ENCODE measurements at regions not wholly inside any gene's neighbourhood (a gene's known extent, or its start where the extent isn't known, plus 50 kb on each side); places are given as distances from the start of the nearest gene placed in this dataset.

DNA sequence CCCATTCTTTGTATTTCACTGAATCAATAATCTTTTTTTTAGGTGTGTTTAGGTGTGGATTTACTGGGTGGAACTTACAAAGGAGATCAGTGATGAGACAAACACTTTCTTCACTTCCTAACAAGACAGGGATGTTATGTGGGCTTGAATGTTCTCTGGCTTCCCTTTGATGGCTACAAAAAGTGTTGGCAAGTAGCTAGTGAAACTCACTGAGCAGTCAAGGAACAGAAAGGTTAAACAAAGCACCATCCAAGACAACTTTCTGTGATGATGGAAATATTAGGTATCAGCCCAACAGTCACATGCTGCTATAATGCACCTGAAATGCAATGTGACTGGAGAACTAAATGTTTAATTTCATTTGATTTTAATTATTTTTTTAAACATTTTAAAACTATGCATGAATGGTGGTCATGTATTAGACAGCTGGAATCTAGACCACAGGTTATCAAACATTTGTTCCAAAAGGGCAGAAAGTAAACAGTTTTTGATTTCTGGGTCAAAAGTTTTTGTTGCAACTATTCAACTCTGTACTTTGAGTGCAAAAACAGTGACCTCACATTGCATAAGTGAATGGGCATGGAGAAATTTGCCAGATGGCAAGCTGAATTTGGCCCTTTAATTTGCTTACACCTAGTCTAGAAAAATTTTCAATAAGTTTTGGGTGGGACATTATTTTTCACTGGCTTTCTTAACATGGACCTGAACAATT is 1272.7 kb upstream of the TMEFF2 start:
- TF ChIP-seq, protein P1, sequence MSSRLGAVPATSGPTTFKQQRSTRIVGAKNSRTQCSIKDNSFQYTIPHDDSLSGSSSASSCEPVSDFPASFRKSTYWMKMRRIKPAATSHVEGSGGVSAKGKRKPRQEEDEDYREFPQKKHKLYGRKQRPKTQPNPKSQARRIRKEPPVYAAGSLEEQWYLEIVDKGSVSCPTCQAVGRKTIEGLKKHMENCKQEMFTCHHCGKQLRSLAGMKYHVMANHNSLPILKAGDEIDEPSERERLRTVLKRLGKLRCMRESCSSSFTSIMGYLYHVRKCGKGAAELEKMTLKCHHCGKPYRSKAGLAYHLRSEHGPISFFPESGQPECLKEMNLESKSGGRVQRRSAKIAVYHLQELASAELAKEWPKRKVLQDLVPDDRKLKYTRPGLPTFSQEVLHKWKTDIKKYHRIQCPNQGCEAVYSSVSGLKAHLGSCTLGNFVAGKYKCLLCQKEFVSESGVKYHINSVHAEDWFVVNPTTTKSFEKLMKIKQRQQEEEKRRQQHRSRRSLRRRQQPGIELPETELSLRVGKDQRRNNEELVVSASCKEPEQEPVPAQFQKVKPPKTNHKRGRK (CRISPR knock-in tag; IDR thresholded peaks at IDR 0.05; ENCODE audit: borderline replicate concordance), result no peak
- no peak for TF ChIP-seq JUN (CRISPR knock-in tag; IDR thresholded peaks at IDR 0.05)
- TF ChIP-seq RELA (CRISPR knock-in tag; IDR thresholded peaks at IDR 0.05; ENCODE audit: borderline replicate concordance), result no peak
- TF ChIP-seq, protein P2, sequence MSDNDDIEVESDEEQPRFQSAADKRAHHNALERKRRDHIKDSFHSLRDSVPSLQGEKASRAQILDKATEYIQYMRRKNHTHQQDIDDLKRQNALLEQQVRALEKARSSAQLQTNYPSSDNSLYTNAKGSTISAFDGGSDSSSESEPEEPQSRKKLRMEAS (CRISPR knock-in tag; IDR thresholded peaks at IDR 0.05), result no peak
- TF ChIP-seq, protein P3, sequence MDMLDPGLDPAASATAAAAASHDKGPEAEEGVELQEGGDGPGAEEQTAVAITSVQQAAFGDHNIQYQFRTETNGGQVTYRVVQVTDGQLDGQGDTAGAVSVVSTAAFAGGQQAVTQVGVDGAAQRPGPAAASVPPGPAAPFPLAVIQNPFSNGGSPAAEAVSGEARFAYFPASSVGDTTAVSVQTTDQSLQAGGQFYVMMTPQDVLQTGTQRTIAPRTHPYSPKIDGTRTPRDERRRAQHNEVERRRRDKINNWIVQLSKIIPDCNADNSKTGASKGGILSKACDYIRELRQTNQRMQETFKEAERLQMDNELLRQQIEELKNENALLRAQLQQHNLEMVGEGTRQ (CRISPR knock-in tag; IDR thresholded peaks at IDR 0.05), result no peak
- TF ChIP-seq TEAD4 (CRISPR knock-in tag; IDR thresholded peaks at IDR 0.05), result no peak
- TF ChIP-seq, protein P4, sequence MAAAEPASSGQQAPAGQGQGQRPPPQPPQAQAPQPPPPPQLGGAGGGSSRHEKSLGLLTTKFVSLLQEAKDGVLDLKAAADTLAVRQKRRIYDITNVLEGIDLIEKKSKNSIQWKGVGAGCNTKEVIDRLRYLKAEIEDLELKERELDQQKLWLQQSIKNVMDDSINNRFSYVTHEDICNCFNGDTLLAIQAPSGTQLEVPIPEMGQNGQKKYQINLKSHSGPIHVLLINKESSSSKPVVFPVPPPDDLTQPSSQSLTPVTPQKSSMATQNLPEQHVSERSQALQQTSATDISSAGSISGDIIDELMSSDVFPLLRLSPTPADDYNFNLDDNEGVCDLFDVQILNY (CRISPR knock-in tag; IDR thresholded peaks at IDR 0.05), result no peak
- no peak for TF ChIP-seq SMAD3 (CRISPR knock-in tag; IDR thresholded peaks at IDR 0.05; ENCODE audit: borderline replicate concordance)
- TF ChIP-seq, protein P5, sequence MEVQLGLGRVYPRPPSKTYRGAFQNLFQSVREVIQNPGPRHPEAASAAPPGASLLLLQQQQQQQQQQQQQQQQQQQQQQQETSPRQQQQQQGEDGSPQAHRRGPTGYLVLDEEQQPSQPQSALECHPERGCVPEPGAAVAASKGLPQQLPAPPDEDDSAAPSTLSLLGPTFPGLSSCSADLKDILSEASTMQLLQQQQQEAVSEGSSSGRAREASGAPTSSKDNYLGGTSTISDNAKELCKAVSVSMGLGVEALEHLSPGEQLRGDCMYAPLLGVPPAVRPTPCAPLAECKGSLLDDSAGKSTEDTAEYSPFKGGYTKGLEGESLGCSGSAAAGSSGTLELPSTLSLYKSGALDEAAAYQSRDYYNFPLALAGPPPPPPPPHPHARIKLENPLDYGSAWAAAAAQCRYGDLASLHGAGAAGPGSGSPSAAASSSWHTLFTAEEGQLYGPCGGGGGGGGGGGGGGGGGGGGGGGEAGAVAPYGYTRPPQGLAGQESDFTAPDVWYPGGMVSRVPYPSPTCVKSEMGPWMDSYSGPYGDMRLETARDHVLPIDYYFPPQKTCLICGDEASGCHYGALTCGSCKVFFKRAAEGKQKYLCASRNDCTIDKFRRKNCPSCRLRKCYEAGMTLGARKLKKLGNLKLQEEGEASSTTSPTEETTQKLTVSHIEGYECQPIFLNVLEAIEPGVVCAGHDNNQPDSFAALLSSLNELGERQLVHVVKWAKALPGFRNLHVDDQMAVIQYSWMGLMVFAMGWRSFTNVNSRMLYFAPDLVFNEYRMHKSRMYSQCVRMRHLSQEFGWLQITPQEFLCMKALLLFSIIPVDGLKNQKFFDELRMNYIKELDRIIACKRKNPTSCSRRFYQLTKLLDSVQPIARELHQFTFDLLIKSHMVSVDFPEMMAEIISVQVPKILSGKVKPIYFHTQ (CRISPR knock-in tag; IDR thresholded peaks at IDR 0.05), result no peak
- no peak for TF ChIP-seq ZNF232 (CRISPR knock-in tag; IDR thresholded peaks at IDR 0.05)
- TF ChIP-seq, protein P6, sequence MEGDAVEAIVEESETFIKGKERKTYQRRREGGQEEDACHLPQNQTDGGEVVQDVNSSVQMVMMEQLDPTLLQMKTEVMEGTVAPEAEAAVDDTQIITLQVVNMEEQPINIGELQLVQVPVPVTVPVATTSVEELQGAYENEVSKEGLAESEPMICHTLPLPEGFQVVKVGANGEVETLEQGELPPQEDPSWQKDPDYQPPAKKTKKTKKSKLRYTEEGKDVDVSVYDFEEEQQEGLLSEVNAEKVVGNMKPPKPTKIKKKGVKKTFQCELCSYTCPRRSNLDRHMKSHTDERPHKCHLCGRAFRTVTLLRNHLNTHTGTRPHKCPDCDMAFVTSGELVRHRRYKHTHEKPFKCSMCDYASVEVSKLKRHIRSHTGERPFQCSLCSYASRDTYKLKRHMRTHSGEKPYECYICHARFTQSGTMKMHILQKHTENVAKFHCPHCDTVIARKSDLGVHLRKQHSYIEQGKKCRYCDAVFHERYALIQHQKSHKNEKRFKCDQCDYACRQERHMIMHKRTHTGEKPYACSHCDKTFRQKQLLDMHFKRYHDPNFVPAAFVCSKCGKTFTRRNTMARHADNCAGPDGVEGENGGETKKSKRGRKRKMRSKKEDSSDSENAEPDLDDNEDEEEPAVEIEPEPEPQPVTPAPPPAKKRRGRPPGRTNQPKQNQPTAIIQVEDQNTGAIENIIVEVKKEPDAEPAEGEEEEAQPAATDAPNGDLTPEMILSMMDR (IDR thresholded peaks at IDR 0.05), result no peak

All from WTC11 (cell line).